Right ventricle myocardium superior (tissue), 1 donor: ENCODE measurements at regions not wholly inside any gene's neighbourhood (a gene's known extent, or its start where the extent isn't known, plus 50 kb on each side); places are given as distances from the start of the nearest gene placed in this dataset.

Experiments
- ATAC-seq: fragments of 200-7000 bp; cut with Tn5 transposase; one replicate; pipeline ENCODE4 v1.9.1; 2020; ENCODE audit warnings: mild to moderate bottlenecking; ENCODE audit not compliant: poor library complexity
- DNase-seq: peaks from one replicate; pipeline ENCODE4 v3.0.0-alpha.2; 2020
- intact Hi-C: fragments of 100-400 bp; cut with DNase I; formaldehyde crosslinking; loops from one replicate; pipeline ENCODE4 v1.11.2; 2022
- donor health status: DM: no; HTN: yes; CAD: no; lungs with severe emphysema.

DNA sequence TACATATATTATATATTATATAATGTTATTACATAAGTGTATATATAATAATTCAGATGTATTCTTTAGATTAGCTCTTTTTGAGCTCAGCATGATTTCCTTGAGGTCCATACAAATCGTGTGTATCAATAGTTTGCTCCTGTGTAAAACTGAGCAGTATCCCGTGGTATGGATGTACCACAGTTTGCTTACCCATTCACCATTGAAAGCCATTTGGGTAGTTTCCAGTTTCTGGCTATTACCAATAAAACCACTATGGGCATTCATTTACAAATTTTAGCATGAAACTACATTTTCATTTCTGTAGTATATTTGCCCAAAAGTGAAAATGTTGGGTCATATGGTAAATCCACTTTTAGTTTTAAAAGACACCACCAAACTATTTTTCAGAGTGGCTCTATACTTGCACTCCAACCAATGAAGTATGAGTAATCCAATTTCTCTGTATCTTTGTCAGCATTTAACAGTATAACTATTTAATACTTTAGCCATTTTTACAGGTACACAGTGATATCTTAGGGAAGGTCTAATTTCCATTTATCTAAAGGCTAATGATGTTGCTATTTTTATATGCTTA, 1361.4 kb upstream of the GBE1 start:
- intact Hi-C loops: no loop called here
- DNase-seq (no peak), ATAC-seq (no peak)

DNA sequence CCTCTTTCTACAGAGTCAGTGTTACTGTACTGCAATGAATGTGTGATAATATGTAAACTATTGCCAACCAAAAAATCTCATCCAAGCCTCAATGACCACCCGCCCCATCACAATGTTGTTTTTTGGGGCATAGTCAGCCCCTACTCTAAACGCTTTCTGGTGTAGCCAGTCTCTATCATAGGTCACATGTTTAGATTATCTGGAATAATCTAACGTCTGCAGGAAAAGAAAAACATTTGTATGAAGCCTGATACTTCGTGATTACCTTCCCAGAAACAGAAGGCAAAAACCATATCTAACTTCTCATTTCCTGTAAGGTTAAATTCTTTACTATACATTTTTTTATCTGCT, 1331.8 kb upstream of the GBE1 start:
- DNase-seq: no peak
- no peak for ATAC-seq
- intact Hi-C loops: no loop called here

DNA sequence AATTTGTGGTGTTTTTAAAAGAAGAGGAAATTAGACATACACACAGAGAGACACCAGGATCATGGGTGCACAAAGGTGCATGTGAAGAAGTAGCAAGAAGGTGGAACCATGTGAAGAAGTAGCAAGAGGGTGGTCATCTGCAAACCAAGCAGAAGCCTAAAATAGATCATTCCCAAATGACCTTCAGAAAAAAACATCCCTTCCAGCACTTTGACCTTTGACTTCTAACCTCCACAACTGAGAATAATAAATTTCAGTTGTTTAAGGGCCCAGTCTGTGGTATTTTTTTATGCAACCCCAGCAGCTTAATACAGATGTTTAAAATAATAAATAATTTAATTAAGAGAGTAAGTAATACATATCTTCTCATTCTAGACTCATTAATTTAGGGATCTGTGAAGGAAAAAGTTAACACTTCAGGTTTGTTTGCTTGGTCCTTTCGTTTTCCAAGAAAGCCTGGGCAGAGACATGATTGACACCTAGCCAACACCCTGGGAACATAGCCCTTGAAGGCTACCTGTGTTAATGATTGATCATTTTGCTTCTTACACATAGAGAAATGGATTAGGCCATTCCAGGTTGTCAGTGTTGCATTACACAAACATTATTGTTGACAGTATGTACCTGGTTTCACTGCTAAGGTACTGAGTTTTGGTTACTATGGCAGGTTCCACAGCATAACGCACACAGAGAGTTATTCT, 1331.2 kb upstream of the GBE1 start:
- DNase-seq (no peak), ATAC-seq (no peak)
- intact Hi-C loops: no loop called here

DNA sequence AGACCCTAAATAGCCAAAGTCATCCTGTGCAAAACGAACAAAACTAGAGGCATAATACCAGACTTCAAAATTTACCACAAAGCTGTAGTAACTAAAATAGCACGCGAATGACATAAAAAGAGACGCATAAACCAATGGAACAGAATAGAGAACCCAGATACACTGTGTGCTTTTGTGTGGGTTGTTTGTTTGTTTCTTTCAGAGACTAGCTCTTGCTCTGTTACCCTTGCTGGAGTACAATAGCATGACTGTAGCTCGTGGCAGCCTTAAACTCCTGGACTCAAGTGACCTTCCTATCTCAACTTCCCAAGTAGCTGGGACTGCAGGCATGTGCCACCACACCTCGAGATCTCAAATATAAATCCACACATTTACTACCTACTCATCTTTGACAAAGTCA, 1314.6 kb upstream of the GBE1 start:
- ATAC-seq (no peak), DNase-seq (no peak)
- intact Hi-C loops: no loop called here

DNA sequence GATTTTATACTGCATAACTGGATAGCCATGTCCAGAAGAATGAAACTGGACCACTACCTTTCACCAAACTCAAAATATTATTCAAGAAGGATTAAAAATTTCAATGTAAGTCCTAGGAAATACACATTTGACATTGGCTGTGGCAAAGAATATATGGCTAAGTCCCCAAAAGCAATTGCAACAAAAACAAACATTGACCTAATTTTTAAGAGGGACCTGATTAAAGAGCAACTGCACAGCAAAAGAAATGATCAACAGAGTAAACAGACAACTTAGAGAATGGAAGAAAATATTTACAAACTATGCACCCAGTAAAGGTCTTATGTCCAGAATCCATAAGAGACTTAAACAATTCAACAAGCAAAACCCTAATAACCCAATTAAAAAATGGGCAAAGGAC, 1313.0 kb upstream of the GBE1 start:
- intact Hi-C loops: no loop called here
- DNase-seq: no peak
- no peak for ATAC-seq

DNA sequence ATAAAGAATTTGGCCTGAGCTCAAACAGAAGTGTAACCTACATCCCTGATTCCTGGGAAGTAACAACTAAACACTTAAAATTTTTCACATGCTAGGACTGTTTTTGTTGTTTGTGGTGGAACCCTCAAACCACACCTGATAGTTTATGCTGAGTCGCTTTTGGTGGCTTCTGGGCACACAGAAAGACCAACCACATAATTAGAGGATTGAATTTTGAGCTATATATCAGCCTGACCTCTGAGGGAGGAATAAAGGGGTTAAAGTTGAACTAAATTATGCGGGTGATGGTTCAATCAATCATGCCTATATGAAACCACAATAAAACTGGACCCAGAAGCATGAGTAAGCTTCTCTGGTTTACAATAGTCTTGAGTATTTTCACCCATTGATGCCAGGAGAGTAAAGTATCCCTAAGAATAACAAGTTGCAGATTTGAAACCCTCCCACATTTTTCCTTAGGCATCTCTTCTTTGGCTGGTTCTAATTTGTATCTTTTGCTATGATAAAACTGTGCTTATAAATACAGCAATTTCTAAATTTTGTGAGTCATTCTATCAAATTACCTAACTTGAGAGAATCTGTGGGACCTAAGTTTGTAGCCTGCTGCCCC, 1304.5 kb upstream of the GBE1 start:
- ATAC-seq (no peak), DNase-seq (no peak)
- intact Hi-C loops: no loop called here

DNA sequence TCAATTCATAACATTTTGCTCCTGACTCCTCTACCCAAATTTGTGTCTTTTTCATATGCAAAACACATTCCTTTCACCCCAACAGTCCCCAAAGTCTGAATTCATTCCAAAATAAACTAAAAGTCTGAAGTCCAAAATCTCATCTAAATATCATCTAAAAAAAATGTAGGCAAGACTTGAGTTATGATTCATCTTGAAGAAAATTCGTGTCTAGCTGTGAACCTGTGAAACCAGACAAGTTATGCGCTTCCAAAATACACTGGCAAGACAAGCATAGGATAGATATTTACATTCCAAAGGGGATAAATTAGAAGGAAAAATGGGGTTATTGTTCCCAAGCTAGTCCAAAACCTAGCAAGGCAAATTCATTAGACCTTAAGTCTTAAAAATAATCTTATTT, 1302.0 kb upstream of the GBE1 start:
- ATAC-seq: no peak
- no peak for DNase-seq
- intact Hi-C loops: no loop called here

DNA sequence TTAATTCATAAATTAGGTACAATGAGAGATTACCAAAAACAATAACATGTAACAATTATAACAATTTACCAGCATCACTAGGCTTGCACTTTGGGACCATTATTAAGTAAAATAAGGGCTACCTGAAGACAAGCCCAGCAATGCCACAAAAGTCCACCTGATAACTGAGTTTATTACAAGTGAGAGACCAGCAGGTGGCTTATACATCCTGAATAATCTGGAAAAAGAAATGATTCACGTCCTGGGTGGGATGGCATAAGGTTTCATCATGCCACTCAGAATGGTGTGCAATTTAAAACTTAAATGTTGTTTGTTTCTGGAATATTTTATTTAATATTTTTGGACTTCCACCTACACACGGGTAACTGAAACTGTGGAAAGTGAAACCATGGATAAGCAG, 1287.1 kb upstream of the GBE1 start:
- DNase-seq: no peak
- ATAC-seq: no peak
- intact Hi-C loops: no loop called here

DNA sequence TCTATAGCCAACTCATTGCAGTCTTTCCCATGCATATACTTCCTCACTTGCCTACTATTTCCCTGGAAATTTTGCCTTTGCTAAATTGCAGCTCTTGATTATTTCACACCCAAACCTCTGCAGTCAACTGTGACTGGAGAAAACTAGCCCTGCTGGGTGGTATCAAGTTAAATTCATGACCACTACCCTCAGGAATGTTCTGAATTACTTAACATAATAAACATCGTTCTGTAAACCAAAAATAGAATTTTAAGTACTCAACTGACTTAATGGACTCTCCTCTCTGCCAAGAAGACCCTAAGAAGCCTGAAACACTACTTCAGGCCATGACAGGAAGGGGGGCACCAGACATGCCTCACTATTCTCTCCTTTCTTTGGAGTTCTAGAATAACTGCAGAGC, 1278.0 kb upstream of the GBE1 start:
- no peak for ATAC-seq
- intact Hi-C loops: no loop called here
- no peak for DNase-seq

DNA sequence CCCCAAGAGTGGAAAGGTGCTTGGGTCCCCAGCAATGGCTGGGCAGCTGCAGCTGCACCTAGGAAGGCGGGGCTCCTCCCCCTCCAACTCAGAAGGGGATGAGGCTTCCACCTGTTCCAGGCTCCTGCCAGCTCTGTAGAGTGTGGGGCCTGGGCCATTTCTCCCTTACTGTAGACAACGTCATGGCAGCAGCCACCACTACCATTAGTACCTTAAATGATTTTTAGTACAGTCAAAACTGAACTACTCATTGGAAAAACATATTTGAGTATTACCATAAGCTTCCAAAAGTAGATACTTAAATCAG, 1274.2 kb upstream of the GBE1 start:
- ATAC-seq (no peak), DNase-seq (no peak)
- intact Hi-C loops: no loop called here

DNA sequence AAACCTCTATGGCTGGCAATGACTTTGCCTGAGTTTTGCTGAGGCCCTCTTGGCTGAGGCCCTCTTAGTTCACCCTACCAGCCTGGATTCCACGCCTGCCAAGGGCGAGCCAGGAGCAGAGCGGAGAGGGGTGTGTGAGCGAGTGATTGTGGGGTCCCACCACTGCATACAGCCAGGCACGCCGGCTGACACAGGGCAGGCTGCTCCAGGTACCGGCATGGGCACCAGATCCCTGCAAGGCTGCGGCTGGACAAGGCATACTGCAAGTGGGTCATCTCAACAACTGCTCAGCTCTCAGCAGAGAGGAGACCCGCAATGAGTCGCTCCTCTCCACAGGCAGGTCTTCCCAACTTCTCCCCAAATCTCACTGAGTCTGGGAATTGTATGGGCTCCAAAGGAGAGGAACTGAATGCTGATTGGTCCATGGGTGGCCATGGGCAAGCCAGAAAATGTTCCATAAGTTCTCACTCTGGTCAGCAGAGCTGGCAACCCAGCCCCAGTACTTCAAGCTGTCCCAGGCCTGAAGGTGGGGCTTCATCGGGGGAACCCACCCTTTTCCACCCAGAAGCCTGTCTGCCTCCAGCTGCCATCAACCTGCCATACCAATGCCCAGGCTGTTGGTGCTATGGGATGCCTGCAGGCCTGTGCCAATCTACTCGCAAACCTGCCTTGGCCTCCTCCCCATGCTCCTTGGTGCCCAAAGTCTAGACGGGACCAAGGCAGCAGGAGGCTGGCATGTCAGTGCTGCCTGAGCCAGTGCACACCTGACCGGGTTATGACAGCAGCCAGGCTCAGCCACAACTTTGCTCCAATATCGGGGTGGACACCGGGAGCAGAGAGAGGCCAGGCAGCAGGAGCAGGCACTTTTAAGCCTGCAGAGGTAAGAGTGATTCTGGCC, 1273.6 kb upstream of the GBE1 start:
- intact Hi-C loops: no loop called here
- no peak for ATAC-seq

DNA sequence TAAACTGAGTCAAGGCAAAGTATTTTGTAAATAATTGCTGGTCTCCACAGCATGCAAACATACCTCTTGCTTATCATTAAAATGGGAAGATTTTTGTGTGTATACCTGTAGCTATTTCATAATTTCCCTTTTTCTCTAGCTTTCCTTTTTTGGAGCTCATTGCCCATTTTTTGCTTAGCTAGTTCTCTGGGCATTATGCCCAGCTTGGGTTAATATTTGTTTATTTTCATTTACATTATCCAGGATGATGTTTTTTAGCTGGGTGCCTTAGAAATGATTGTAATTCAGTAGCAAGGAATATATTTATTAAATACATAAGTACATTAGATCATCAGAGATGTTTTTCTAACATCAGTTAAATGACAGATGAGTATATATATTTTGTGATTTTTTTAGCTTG, 1271.7 kb upstream of the GBE1 start:
- intact Hi-C loops: no loop called here
- ATAC-seq (no peak), DNase-seq (no peak)

More for the DNA sequence above, 1273.6 kb upstream of the GBE1 start:
- peak; percentile 14 for DNase-seq

DNA sequence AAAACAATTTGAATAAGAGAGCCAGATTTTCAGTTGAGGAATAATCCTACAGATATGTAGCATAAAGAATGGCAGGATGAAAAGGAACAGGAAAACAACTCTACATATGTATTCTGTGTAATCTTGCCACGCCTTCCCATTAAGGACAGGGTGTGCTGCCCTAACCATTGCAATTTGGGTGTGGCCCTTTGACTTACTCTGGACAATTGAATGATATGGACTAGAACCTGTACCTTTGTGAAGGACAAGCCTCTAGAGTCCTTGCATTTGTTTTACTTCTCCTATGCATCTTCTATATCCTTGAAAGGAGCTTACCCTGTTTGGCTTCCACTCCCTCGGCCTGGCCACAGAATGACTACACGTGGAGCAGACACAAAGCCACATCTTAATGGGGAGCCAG, 1261.6 kb upstream of the GBE1 start:
- intact Hi-C loops: no loop called here
- ATAC-seq (no peak), DNase-seq (no peak)

DNA sequence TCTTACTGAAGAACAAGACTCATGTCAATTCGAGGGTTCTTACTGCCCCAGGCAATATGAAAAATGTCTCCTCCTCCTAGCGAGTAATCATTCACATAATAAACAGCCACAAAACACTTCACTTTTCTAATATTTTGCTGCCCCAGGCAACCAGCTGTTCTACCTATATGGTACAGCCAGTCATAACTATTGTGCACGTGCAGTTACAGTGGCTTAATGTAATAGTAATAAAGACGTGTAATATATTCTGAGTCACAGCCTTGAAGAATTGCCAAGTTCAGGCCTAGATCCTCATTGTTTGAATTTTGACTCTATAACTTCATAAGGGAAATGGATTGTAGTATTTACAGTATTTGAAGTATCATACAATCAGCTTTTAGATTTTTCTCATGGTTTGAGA, 1250.0 kb upstream of the GBE1 start:
- ATAC-seq (no peak), DNase-seq (no peak)
- intact Hi-C loops: no loop called here

DNA sequence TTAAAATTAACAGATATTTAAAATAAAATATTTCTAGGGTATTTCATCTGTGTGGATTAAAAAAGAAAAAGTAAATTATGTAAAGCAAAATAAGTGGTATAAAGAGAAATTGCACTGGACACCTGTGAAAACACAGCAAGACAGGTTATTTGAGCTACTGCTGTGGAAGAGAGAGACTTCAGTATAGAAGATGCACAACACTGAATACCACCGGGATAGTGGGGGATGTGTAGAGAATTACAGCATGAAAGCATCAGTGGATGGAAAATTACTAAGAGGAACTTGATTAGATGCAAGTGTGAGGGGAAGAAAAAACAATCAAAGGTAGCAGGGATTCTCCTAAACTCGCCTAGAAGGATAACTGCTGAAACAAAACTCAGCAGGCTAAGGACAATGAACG, 1242.5 kb upstream of the GBE1 start:
- DNase-seq (no peak), ATAC-seq (no peak)
- intact Hi-C loops: no loop called here

DNA sequence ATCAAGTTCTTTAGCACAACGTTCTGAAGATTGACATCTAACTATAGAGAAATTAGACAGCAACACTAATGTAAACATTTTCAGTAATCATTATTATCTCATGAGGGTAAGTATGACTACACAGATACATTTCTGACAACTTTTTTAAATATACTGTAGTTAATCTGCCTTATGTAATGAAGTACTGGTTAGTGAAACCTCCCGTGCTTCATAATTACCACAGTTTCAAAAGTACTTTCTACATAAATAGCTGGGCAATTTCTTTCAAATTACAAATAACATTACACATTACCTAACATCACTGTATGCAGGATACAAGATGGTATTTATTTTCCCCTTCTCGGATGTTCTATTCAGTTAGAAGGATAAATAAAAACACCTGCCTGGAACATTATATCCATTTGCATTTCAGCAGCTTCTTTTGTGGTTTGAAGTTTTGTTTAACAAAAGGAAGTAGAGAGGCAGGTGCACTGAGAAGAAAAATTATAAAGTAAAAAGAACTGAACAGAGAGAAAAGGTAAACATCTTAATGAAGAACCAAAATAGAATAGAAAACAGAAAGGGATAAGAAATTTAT, 1241.5 kb upstream of the GBE1 start:
- ATAC-seq (no peak), DNase-seq (no peak)
- intact Hi-C loops: no loop called here

DNA sequence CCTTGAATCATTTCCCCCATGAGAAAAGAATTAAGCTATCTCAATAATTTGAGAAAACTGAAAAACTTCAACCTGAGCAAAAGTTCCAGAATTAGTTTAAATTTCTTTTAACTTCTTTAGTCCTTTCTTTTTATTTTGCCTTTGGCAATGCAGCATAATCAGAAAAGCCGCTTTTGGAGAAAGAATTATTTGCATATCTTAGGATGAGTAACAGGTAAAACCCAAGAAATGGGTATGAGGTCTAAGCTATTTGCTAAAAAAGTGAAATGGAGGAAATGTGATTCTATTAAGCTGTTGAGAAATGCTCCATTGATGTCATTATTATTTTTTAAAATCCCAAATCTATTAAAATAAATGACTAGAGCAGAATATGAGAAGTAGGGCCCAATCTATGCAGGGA, 1238.3 kb upstream of the GBE1 start:
- no peak for DNase-seq
- ATAC-seq: no peak
- intact Hi-C loops: no loop called here

DNA sequence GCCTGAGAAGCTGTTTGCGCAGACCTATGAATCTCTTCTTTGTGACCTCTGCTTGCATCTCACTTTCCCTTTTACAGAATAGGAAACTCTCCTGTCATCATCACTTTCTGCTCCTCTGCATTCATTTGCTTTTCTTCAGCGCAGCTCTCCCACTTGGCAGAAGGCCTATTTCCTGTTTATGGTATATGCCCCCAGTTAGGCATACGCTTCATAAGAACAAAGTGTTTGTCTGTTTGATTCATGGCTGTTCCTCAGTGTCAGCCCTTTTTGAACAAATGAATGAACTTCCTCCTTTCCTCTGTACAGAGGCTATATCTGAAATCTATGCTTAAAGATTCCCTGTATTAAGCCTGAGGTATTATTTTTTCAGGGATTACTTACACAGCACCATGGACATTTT, 1216.9 kb upstream of the GBE1 start:
- intact Hi-C loops: no loop called here
- ATAC-seq: no peak
- DNase-seq: no peak

DNA sequence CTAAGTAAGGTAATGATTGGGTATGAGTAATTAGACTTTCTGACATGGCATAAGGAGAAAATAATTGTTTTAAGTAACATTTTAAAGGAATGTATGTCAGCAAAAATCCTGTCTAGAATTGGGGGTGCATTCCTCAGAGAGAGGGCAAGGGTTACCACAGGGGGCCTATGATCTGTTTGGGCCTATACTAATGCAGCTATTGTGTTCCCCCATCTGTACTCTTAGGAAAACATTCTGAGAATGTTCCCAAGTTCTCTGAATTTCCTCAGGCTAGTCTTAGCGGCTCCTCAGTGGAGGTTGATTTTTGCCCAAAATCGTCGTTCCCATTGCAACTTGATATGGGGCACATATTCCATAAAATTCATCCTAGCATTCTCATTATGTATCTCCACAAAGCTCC, 1216.4 kb upstream of the GBE1 start:
- DNase-seq (no peak), ATAC-seq (no peak)
- intact Hi-C loops: no loop called here

DNA sequence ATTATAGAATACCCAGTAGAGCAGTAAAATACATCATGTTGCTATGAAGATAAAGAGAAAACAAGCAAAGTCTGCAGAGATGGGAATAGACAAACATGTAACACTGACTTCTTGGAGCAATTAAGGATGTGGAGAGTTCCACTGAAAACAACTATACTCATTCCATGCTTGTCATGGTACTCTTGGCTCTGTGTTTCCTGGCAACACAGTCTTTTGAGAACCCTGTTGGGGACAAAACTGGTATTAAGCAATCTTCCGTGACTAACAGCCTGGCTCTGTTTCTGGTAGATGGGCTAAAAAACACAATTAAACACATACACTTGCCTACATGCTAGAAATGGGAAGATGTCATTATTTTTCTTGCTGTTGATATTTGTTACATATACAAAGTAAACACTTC, 1212.3 kb upstream of the GBE1 start:
- ATAC-seq (no peak), DNase-seq (no peak)
- intact Hi-C loops: no loop called here
